ENCODE measurements at regions not wholly inside any gene's neighbourhood (a gene's known extent, or its start where the extent isn't known, plus 50 kb on each side); places are given as distances from the start of the nearest gene placed in this dataset.
"Not testable (repeated sequence)": the region's sequence is repeated elsewhere in the genome, so short reads cannot be mapped to it uniquely, and the experiment has no call there.

DNA sequence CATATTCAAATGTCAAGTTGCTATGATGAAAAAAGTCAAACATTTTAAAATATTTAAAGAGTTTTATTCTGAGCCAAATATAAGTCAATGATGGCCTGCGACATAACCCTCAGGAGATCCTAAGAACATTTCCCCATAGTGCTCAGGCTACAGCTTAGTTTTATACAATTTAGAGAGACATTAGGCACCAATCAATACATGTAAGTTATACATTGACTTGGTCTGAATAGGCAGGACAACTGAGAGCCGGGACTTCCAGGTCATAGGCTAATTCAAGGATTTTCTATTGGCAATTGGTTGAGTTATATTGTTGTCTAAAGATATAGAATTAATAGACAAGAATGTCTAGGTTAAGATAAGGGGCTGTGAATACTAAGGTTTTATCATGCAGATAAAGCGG is 64.5 kb downstream of the UGT2B28 start:
- DNase-seq (ENCODE audit: low spot score) = not testable (repeated sequence)

- DNase-seq (ENCODE audit: low spot score) = not testable (repeated sequence)
Measured at GRCh38 chr4:69348746-69349145, 68.5 kb downstream of the UGT2B28 start.

- peak; percentile 63 for DNase-seq (ENCODE audit: low spot score)
Measured at GRCh38 chr4:69360271-69360670, 80.0 kb downstream of the UGT2B28 start.

DNA sequence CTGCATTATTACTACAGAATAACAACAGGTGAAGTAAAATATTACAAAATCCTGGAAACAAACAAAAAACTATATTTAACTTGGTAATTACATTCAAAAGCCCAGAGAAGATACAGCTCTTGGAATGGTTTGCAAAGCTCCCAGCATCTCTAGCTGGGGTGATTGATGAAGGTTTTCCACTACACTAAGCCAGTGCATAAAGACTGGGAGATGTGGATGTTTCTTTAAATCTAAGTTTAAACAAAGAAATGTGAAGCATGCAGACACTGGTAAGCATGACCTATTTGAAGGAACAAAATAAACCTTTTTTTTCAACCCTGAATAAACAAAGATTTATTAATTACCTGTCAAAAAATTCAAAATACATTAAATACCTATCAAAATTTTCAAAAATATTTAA is 80.5 kb downstream of the UGT2B28 start:
- not testable (repeated sequence) for DNase-seq (ENCODE audit: low spot score)

DNA sequence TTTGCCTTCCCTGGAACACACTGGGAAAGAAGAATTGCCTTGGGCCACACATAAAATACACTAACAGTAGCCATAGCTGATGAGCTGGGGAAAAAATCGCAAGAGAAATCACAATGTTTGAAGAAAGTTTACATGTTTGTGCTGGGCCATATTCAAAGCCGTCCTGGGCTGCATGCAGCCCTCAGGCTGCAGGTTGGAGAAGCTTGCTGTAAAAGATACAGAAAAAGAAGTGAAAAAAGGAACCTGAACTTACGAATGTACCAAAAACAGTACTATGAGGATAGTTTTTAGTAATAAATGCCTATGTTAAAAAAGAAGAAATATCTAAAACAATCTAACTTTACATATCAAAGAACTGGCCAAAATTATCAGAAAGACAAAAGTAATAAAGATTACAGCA is 82.1 kb downstream of the UGT2B28 start:
- DNase-seq (ENCODE audit: low spot score) = no peak

DNA sequence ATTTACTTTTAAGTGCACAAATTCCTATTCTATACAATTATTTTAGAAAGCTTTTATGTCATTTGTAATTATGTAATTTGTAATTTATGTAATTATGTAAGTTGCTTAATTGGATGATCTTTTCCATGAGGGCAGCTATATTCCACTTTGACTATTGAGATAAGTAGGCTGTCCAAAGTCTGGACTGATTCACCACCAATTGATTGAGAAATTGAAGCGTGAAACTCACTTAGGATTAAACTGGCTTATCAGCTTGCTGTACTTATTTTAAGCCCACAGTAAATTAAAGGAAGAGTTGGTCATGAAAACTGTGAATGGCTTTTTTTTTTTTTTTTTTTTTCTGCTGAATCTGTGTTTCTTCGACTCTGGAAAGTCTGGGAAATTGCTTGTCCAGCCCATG is 87.4 kb downstream of the UGT2B28 start:
- not testable (repeated sequence) for DNase-seq (ENCODE audit: low spot score)

DNA sequence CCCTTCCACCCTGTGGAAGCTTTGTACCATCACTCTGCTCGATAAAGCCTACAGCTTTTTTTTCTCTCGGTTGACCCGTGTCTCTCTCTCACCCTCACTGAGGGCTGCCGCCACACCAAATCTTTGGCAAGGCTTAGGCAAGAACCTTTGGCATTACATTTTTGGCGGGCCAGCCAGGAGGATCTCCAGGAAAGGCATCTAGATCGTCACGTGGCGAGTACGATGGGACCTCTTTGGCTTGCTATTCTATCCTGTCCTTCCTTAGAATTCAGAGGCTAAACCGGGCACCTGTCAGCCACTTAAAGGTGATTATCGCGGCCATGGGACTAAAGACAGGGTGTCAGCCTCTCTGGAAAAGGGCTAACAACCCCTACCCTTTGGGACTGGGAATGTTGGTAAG is 96.2 kb downstream of the UGT2B28 start:
- DNase-seq (ENCODE audit: low spot score) = no peak

DNA sequence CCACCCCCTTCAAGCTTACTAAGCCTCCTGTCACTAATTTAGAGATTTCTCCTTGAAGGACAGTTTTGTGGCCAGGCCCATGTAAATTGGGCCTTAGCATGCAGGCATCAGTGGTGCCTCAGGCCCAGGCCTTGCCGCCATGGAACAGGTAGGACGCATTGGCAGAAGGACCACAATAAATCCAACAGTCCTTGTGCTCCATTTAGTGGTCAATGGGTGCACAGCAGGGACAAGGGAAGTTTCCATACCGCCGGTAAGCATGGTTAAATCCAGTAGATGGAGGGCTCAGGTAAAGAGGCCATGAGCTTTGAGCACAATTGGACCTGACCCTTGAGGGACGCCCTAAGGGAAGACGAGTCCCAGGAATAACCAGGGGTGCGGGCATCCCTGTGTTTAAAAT is 97.3 kb downstream of the UGT2B28 start:
- DNase-seq (ENCODE audit: low spot score) = peak; percentile 9

DNA sequence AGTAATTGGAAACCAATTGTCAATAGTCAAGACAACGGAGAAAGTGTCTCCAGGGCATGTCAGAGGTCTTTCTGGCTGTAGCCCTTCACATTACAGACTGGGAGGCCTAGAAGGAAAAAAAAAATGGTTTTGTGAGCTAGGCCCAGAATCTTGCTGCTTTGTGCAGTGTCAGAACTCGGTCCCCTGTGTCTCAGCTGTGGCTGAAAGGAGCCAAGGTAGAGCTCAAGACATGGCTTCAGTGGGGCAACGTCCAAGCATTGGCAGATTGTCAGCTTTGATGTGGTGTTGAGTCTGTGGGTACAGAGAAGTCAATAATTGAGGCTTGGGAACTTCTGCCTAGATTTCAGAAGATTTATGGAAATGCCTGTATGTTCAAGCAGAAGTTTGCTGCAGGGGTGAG is 103.0 kb downstream of the UGT2B28 start:
- no peak for DNase-seq (ENCODE audit: low spot score)

DNA sequence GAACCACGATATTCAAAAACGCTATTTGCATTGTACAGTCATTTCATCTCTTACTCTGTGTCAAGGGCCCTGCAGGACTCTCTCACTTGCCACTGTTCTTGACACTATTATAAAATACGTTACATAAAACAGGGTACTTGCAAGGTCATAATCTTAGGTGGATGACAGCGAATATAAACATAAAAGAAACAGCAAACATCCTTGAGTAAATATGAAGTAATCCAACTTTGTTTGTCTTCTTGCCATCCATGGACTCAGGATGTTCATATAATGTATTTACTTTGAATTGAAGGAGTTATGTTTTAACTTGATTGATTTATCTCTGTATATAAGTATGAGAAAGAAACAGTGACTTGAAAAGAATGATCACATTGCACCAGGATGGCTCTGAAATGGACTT is 106.6 kb downstream of the UGT2B4 start:
- not testable (repeated sequence) for DNase-seq (ENCODE audit: low spot score)

DNA sequence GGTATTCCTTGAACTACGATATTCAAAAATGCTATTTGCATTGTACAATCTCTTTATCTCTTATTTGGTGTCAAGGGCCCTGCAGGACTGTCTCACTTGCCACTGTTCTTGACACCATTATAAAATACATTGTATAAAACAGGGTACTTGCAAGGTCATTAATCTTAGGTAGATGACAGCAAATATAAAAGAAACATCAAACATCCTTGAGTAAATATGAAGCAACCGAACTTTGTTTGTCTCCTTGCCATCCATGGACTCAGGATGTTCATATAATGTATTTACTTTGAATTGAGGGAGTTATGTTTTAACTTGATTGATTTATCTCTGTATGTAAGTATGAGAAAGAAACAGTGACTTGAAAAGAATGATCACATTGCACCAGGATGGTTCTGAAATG is 87.3 kb downstream of the UGT2B4 start:
- DNase-seq (ENCODE audit: low spot score) = no peak

- not testable (repeated sequence) for DNase-seq (ENCODE audit: low spot score)
Measured at GRCh38 chr4:69411981-69412380, 83.7 kb downstream of the UGT2B4 start.

DNA sequence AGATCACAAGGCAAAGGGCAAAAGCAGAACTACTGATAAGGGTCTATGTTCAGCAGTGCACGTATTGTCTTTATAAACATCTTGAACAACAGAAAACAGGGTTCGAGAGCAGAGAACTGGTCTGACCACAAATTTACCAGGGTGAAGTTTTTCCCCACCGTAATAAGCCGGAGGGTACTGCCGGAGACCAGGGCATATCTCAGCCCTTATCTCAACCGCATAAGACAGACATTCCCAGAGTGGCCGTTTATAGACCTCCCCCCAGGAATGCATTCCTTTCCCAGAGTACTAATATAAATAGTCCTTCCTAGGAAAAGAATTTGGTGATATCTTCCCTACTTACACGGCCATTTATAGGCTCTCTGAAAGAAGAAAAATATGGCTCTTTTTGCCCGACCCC is 71.0 kb downstream of the UGT2B4 start:
- not testable (repeated sequence) for DNase-seq (ENCODE audit: low spot score)

Measured in HT-29 (cell line).